ENCODE measurements at regions not wholly inside any gene's neighbourhood (a gene's known extent, or its start where the extent isn't known, plus 50 kb on each side); places are given as distances from the start of the nearest gene placed in this dataset.

DNA sequence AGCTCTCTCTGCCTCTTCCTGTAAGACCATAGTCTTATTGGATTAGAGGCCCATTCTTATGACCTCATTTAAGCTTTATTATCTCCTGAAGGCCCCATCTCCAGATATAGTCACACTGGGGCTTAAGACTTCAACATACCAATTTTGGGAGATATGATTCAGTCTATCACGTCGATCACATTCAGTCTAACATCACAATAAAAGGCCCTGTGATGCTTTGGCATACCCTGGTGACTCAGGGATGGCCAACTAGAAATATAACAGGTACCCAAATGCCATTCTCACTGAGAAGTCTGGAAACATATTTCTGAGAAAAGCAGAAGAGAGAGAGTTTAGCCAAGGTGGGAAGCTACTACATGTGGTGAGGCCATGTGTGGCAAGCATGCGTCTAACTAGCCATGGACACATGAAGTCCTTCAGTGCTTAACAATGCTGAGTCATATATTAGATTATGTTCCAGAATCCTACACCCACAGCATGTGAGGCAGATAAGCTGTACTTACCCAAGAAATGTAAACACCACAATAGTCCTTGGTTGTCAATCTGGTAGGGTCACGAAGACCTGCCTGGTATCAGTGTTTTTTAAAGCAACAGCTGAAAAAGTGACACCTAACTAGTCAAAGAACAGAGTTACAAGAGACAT lies 485.1 kb downstream of the FOXO1 start:
- Histone ChIP-seq H3K9me3 (replicated peaks; ENCODE audit: control insufficient read depth, insufficient read depth, low read depth, low read length) (no peaks in the 10 kb centered on the region), H2AFZ (ENCODE audit: low read depth, low read length) (no peak overlapping the region), H3K9ac (ENCODE audit: insufficient read depth in 1 of 2, low read depth in 2 of 2, low read length in 2 of 2) (no peak overlapping the region), H3K4me2 (ENCODE audit: insufficient read depth, low read length) (no peak overlapping the region), H3K36me3 (ENCODE audit: control insufficient read depth, insufficient read depth, low read length) (no peaks in the 10 kb centered on the region), H3K9me1 (ENCODE audit: control insufficient read depth, insufficient read depth, low read length) (no peaks in the 10 kb centered on the region), H3K4me3 (no peak overlapping the region), H3K4me1 (replicated peaks in 1 of 2; ENCODE audit: control insufficient read depth in 2 of 2, insufficient read depth in 2 of 2, low read length in 2 of 2) (no peaks in the 10 kb centered on the region), H4K20me1 (replicated peaks; ENCODE audit: control insufficient read depth, insufficient read depth, low read length) (no peaks in the 10 kb centered on the region), H3K79me2 (ENCODE audit: control insufficient read depth, insufficient read depth, low read length) (no peaks in the 10 kb centered on the region), H3K27me3 (ENCODE audit: control insufficient read depth in 2 of 2, insufficient read depth in 2 of 2, low read length in 2 of 2) (no peaks in the 10 kb centered on the region), H3K27ac (ENCODE audit: extremely low read depth, low read depth, low read length) (no peak overlapping the region)
- FAIRE-seq, result peak; percentile 59
- CTCF ChIA-PET (ENCODE audit: low intra/inter-chr PET ratio), result no interaction called here
- intact Hi-C loops (cut with micrococcal nuclease) (no loop called here), in situ Hi-C loops (cut with MboI) (no loop called here)
- DNase-seq (ENCODE audit: extremely low read depth in 1 of 4, low spot score in 3 of 4), result peak; percentile 11 to 26 (median 15)
- BruUV-seq (replicated peaks), result no TSS peak
- POLR2A ChIA-PET, result interaction anchor here (0.6 kb wide), 1 partner anchor 14 kb away, joined by 3 read pairs; no protein-coding TSS in a partner anchor
- ATAC-seq, result peak; percentile 55; the same call in 2 of the 3 replicates
- 0% methylated on average over 4 of the region's 4 CpGs for WGBS (ENCODE audit: insufficient coverage, low coverage, missing lambda C conversion rate)
- TF ChIP-seq NCOA4 (IDR thresholded peaks at IDR 0.05; ENCODE audit: partially characterized antibody), result no peak
- no peak for TF ChIP-seq GABPB1 (CRISPR knock-in tag; IDR thresholded peaks at IDR 0.05)
- TF ChIP-seq, protein P1, sequence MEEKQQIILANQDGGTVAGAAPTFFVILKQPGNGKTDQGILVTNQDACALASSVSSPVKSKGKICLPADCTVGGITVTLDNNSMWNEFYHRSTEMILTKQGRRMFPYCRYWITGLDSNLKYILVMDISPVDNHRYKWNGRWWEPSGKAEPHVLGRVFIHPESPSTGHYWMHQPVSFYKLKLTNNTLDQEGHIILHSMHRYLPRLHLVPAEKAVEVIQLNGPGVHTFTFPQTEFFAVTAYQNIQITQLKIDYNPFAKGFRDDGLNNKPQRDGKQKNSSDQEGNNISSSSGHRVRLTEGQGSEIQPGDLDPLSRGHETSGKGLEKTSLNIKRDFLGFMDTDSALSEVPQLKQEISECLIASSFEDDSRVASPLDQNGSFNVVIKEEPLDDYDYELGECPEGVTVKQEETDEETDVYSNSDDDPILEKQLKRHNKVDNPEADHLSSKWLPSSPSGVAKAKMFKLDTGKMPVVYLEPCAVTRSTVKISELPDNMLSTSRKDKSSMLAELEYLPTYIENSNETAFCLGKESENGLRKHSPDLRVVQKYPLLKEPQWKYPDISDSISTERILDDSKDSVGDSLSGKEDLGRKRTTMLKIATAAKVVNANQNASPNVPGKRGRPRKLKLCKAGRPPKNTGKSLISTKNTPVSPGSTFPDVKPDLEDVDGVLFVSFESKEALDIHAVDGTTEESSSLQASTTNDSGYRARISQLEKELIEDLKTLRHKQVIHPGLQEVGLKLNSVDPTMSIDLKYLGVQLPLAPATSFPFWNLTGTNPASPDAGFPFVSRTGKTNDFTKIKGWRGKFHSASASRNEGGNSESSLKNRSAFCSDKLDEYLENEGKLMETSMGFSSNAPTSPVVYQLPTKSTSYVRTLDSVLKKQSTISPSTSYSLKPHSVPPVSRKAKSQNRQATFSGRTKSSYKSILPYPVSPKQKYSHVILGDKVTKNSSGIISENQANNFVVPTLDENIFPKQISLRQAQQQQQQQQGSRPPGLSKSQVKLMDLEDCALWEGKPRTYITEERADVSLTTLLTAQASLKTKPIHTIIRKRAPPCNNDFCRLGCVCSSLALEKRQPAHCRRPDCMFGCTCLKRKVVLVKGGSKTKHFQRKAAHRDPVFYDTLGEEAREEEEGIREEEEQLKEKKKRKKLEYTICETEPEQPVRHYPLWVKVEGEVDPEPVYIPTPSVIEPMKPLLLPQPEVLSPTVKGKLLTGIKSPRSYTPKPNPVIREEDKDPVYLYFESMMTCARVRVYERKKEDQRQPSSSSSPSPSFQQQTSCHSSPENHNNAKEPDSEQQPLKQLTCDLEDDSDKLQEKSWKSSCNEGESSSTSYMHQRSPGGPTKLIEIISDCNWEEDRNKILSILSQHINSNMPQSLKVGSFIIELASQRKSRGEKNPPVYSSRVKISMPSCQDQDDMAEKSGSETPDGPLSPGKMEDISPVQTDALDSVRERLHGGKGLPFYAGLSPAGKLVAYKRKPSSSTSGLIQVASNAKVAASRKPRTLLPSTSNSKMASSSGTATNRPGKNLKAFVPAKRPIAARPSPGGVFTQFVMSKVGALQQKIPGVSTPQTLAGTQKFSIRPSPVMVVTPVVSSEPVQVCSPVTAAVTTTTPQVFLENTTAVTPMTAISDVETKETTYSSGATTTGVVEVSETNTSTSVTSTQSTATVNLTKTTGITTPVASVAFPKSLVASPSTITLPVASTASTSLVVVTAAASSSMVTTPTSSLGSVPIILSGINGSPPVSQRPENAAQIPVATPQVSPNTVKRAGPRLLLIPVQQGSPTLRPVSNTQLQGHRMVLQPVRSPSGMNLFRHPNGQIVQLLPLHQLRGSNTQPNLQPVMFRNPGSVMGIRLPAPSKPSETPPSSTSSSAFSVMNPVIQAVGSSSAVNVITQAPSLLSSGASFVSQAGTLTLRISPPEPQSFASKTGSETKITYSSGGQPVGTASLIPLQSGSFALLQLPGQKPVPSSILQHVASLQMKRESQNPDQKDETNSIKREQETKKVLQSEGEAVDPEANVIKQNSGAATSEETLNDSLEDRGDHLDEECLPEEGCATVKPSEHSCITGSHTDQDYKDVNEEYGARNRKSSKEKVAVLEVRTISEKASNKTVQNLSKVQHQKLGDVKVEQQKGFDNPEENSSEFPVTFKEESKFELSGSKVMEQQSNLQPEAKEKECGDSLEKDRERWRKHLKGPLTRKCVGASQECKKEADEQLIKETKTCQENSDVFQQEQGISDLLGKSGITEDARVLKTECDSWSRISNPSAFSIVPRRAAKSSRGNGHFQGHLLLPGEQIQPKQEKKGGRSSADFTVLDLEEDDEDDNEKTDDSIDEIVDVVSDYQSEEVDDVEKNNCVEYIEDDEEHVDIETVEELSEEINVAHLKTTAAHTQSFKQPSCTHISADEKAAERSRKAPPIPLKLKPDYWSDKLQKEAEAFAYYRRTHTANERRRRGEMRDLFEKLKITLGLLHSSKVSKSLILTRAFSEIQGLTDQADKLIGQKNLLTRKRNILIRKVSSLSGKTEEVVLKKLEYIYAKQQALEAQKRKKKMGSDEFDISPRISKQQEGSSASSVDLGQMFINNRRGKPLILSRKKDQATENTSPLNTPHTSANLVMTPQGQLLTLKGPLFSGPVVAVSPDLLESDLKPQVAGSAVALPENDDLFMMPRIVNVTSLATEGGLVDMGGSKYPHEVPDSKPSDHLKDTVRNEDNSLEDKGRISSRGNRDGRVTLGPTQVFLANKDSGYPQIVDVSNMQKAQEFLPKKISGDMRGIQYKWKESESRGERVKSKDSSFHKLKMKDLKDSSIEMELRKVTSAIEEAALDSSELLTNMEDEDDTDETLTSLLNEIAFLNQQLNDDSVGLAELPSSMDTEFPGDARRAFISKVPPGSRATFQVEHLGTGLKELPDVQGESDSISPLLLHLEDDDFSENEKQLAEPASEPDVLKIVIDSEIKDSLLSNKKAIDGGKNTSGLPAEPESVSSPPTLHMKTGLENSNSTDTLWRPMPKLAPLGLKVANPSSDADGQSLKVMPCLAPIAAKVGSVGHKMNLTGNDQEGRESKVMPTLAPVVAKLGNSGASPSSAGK (IDR thresholded peaks at IDR 0.05), result peak; percentile 57
- peak; percentile 92 for TF ChIP-seq MAFG (tag; conservative IDR thresholded peaks at IDR 0.05)
- TF ChIP-seq TCF3 (CRISPR knock-in tag; IDR thresholded peaks at IDR 0.05), result peak; percentile 30; the same call in 1 of the 2 replicates
- TF ChIP-seq, protein P2, sequence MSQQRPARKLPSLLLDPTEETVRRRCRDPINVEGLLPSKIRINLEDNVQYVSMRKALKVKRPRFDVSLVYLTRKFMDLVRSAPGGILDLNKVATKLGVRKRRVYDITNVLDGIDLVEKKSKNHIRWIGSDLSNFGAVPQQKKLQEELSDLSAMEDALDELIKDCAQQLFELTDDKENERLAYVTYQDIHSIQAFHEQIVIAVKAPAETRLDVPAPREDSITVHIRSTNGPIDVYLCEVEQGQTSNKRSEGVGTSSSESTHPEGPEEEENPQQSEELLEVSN (IDR thresholded peaks at IDR 0.05; ENCODE audit: borderline replicate concordance in 1 of 2, extremely low read depth in 1 of 2, insufficient read depth in 1 of 2, insufficient read length in 1 of 2, low read depth in 1 of 2, low read length in 1 of 2, poor library complexity in 1 of 2, severe bottlenecking in 1 of 2), result peak in 1 of 2 experiments; percentile 31
- TF ChIP-seq CBFA2T3 (IDR thresholded peaks at IDR 0.05), result peak; percentile 47; the same call in 1 of the 2 replicates
- TF ChIP-seq ZNF77 (CRISPR knock-in tag; IDR thresholded peaks at IDR 0.05), result no peak
- no peak for TF ChIP-seq GTF2E2 (tag; IDR thresholded peaks at IDR 0.05)
- peak; percentile 66; the same call in 1 of the 2 replicates for TF ChIP-seq L3MBTL2 (IDR thresholded peaks at IDR 0.05)
- peak; percentile 54 to 64; a peak in 2 of 4 replicates for TF ChIP-seq KDM1A (IDR thresholded peaks at IDR 0.05)
